WTC11 (cell line): ENCODE measurements at regions not wholly inside any gene's neighbourhood (a gene's known extent, or its start where the extent isn't known, plus 50 kb on each side); places are given as distances from the start of the nearest gene placed in this dataset.

Experiments
- ATAC-seq: fragments of 200-7000 bp; cut with Tn5 transposase; 2 replicates; pipeline ENCODE4 v1.10.0; 2021; ENCODE audit warnings: mild to moderate bottlenecking, moderate library complexity
- CTCF ChIA-PET: fragments of 300-600 bp; sonication (Branson Sonifier 250); formaldehyde crosslinking; loops from one replicate; lab custom pipeline; 2021; ENCODE audit warnings: antibody characterized with exemption; lab: Charles Lee
- POLR2A ChIA-PET: fragments of 350-600 bp; sonication (Branson Sonifier 250); formaldehyde crosslinking; loops from one replicate; lab custom pipeline; 2021; ENCODE audit warnings: antibody characterized with exemption; lab: Charles Lee
- DNase-seq: peaks from one replicate; pipeline ENCODE4 v3.0.0; 2021; ENCODE audit warnings: low spot score
- H3K27ac Mint-ChIP-seq: 2 replicates; pipeline ENCODE4 v1.8.0; 2021; ENCODE audit warnings: mixed read lengths
- H3K27me3 Mint-ChIP-seq: 2 replicates; pipeline ENCODE4 v1.8.0; 2021; ENCODE audit warnings: low read depth, mild to moderate bottlenecking, moderate library complexity, mixed read lengths
- H3K36me3 Mint-ChIP-seq: 2 replicates; pipeline ENCODE4 v1.8.0; 2021; ENCODE audit warnings: mixed read lengths
- H3K4me1 Mint-ChIP-seq: 2 replicates; pipeline ENCODE4 v1.8.0; 2022; ENCODE audit warnings: mixed read lengths
- H3K4me3 Mint-ChIP-seq: 2 replicates; pipeline ENCODE4 v1.8.0; 2021; ENCODE audit warnings: mild to moderate bottlenecking, moderate library complexity, mixed read lengths
- H3K9me3 Mint-ChIP-seq: 2 replicates; pipeline ENCODE4 v1.8.0; 2021; ENCODE audit warnings: mixed read lengths
- ATF3 ChIP-seq: sonication (generic); formaldehyde crosslinking; conservative IDR thresholded peaks from 2 replicates; pipeline ENCODE4 v1.8.1; 2022; ENCODE audit warnings: mild to moderate bottlenecking, missing genetic modification reagents
- CBFB ChIP-seq: sonication (generic); formaldehyde crosslinking; IDR thresholded peaks from 2 replicates; pipeline ENCODE4 v1.8.1; 2022; ENCODE audit warnings: mild to moderate bottlenecking, low read depth, missing genetic modification reagents
- EMX1 ChIP-seq: fragments of 250-450 bp; sonication (Bioruptor Pico); IDR thresholded peaks from 2 replicates; pipeline ENCODE4 v1.8.0; 2021; ENCODE audit warnings: mild to moderate bottlenecking
- ETV6 ChIP-seq: sonication (generic); formaldehyde crosslinking; IDR thresholded peaks from 2 replicates; pipeline ENCODE4 v1.8.1; 2022; ENCODE audit warnings: mild to moderate bottlenecking, missing genetic modification reagents
- FOXP1 ChIP-seq: sonication (generic); formaldehyde crosslinking; IDR thresholded peaks from 2 replicates; pipeline ENCODE4 v1.8.0; 2022; ENCODE audit warnings: missing genetic modification reagents, mild to moderate bottlenecking, moderate library complexity, borderline replicate concordance
- GABPB1 ChIP-seq: sonication (generic); formaldehyde crosslinking; IDR thresholded peaks from 2 replicates; pipeline ENCODE4 v1.8.1; 2023; ENCODE audit warnings: mild to moderate bottlenecking, missing genetic modification reagents
- JAZF1 ChIP-seq: fragments of 250-450 bp; sonication (Bioruptor Pico); IDR thresholded peaks from 2 replicates; pipeline ENCODE4 v1.9.0; 2021; ENCODE audit warnings: moderate library complexity, mild to moderate bottlenecking, inconsistent platforms
- KAT7 ChIP-seq: sonication (generic); formaldehyde crosslinking; IDR thresholded peaks from 2 replicates; pipeline ENCODE4 v1.8.1; 2023; ENCODE audit warnings: missing genetic modification reagents, mild to moderate bottlenecking, borderline replicate concordance
- MYBL2 ChIP-seq: sonication (generic); formaldehyde crosslinking; IDR thresholded peaks from 2 replicates; pipeline ENCODE4 v1.8.1; 2023; ENCODE audit warnings: mild to moderate bottlenecking, moderate library complexity, missing genetic modification reagents
- NFYB ChIP-seq: sonication (generic); formaldehyde crosslinking; conservative IDR thresholded peaks from 2 replicates; pipeline ENCODE4 v1.8.0; 2022; ENCODE audit warnings: low read depth, missing genetic modification reagents
- NR1H2 ChIP-seq: sonication (generic); formaldehyde crosslinking; IDR thresholded peaks from 2 replicates; pipeline ENCODE4 v1.9.0; 2021; ENCODE audit warnings: mild to moderate bottlenecking, moderate library complexity, missing genetic modification reagents
- OVOL2 ChIP-seq: fragments of 250-450 bp; sonication (Bioruptor Pico); IDR thresholded peaks from 2 replicates; pipeline ENCODE4 v1.9.0; 2021; ENCODE audit warnings: mild to moderate bottlenecking, borderline replicate concordance
- SOX15 ChIP-seq: fragments of 250-450 bp; sonication (Bioruptor Pico); IDR thresholded peaks from 2 replicates; pipeline ENCODE4 v1.9.0; 2021; ENCODE audit warnings: mild to moderate bottlenecking
- SP1 ChIP-seq: sonication (generic); formaldehyde crosslinking; conservative IDR thresholded peaks from 2 replicates; pipeline ENCODE4 v1.8.1; 2022; ENCODE audit warnings: missing genetic modification reagents
- ZBTB21 ChIP-seq: sonication (generic); formaldehyde crosslinking; IDR thresholded peaks from 2 replicates; pipeline ENCODE4 v1.8.1; 2023; ENCODE audit warnings: mild to moderate bottlenecking, missing genetic modification reagents, borderline replicate concordance
- ZNF121 ChIP-seq: sonication (generic); formaldehyde crosslinking; IDR thresholded peaks from 2 replicates; pipeline ENCODE4 v1.8.0; 2023; ENCODE audit warnings: missing genetic modification reagents
- ZNF138 ChIP-seq: sonication (generic); formaldehyde crosslinking; conservative IDR thresholded peaks from 2 replicates; pipeline ENCODE4 v1.8.1; 2022; ENCODE audit warnings: mild to moderate bottlenecking, moderate library complexity, missing genetic modification reagents
- ZNF317 ChIP-seq: sonication (generic); formaldehyde crosslinking; IDR thresholded peaks from 2 replicates; pipeline ENCODE4 v1.8.1; 2023; ENCODE audit warnings: low read depth, mild to moderate bottlenecking, moderate library complexity, missing genetic modification reagents, borderline replicate concordance
- ZNF396 ChIP-seq: fragments of 250-450 bp; sonication (Bioruptor Pico); IDR thresholded peaks from 2 replicates; pipeline ENCODE4 v1.8.0; 2021; ENCODE audit warnings: mild to moderate bottlenecking, moderate library complexity, borderline replicate concordance
- ZNF423 ChIP-seq: fragments of 250-450 bp; sonication (Bioruptor Pico); IDR thresholded peaks from 2 replicates; pipeline ENCODE4 v2.1.2; 2022; ENCODE audit warnings: mild to moderate bottlenecking, moderate library complexity
- ZNF532 ChIP-seq: fragments of 250-450 bp; sonication (Bioruptor Pico); IDR thresholded peaks from 2 replicates; pipeline ENCODE4 v1.9.0; 2021; ENCODE audit warnings: mild to moderate bottlenecking, borderline replicate concordance
- TF ChIP-seq, protein P1 (sequence below): sonication (generic); formaldehyde crosslinking; IDR thresholded peaks from 2 replicates; pipeline ENCODE4 v1.8.0; 2023; ENCODE audit warnings: missing genetic modification reagents
- TF ChIP-seq, protein P2 (sequence below): sonication (generic); formaldehyde crosslinking; IDR thresholded peaks from 2 replicates; pipeline ENCODE4 v1.8.1; 2023; ENCODE audit warnings: mild to moderate bottlenecking, missing genetic modification reagents
- TF ChIP-seq, protein P3 (sequence below): sonication (generic); formaldehyde crosslinking; conservative IDR thresholded peaks from 2 replicates; pipeline ENCODE4 v1.8.1; 2023; ENCODE audit warnings: mild to moderate bottlenecking, low read depth, missing genetic modification reagents, moderate library complexity
- TF ChIP-seq, protein P4 (sequence below): sonication (generic); formaldehyde crosslinking; IDR thresholded peaks from 2 replicates; pipeline ENCODE4 v1.8.1; 2022; ENCODE audit warnings: low read depth, missing genetic modification reagents, borderline replicate concordance

DNA sequence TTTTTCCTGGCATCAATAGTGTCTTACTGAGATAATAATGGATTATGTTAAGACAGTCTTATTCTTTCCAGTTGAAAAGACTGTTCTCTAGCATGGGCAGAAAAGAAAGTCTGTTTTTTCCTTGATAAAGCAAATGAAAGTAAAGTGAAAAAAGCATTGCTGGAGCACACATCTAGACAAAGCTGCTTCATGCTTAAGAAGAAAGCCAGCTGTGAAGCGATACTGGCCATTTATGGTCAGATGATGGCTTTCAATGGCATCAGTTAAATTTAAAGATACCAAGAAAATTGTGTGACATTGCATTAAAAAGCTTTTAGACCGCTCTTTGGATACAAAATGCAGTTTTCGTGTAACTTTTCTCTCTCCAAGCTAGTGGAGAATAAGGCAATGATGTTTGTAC lies 242.1 kb upstream of the TRAM1L1 start:
- Mint-ChIP-seq H3K36me3 (peaks cover 3% of the 10 kb centered on the region; the same call in 1 of the 2 replicates), H3K4me1 (no peaks in the 10 kb centered on the region), H3K9me3 (peaks cover 10% of the 10 kb centered on the region), H3K4me3 (no peak overlapping the region), H3K27me3 (no peaks in the 10 kb centered on the region), H3K27ac (no peak overlapping the region)
- ChIA-PET POLR2A (no interaction called here), CTCF (no interaction called here)
- DNase-seq (no peak), ATAC-seq (no peak)
- TF ChIP-seq ZNF121 (CRISPR knock-in tag) (no peak), NFYB (CRISPR knock-in tag) (no peak), FOXP1 (no peak), ZBTB21 (CRISPR knock-in tag) (no peak), ZNF423 (CRISPR knock-in tag) (no peak), CBFB (CRISPR knock-in tag) (no peak), ETV6 (CRISPR knock-in tag) (no peak), SP1 (CRISPR knock-in tag) (no peak), MYBL2 (CRISPR knock-in tag) (no peak), ZNF138 (CRISPR knock-in tag) (no peak), ZNF532 (CRISPR knock-in tag) (no peak), EMX1 (CRISPR knock-in tag) (no peak), NR1H2 (CRISPR knock-in tag) (no peak), ZNF396 (CRISPR knock-in tag) (no peak), GABPB1 (CRISPR knock-in tag) (no peak)
- TF ChIP-seq, protein P1, sequence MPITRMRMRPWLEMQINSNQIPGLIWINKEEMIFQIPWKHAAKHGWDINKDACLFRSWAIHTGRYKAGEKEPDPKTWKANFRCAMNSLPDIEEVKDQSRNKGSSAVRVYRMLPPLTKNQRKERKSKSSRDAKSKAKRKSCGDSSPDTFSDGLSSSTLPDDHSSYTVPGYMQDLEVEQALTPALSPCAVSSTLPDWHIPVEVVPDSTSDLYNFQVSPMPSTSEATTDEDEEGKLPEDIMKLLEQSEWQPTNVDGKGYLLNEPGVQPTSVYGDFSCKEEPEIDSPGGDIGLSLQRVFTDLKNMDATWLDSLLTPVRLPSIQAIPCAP (CRISPR knock-in tag), result no peak
- TF ChIP-seq, protein P2, sequence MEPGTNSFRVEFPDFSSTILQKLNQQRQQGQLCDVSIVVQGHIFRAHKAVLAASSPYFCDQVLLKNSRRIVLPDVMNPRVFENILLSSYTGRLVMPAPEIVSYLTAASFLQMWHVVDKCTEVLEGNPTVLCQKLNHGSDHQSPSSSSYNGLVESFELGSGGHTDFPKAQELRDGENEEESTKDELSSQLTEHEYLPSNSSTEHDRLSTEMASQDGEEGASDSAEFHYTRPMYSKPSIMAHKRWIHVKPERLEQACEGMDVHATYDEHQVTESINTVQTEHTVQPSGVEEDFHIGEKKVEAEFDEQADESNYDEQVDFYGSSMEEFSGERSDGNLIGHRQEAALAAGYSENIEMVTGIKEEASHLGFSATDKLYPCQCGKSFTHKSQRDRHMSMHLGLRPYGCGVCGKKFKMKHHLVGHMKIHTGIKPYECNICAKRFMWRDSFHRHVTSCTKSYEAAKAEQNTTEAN (CRISPR knock-in tag), result no peak
- TF ChIP-seq, protein P3, sequence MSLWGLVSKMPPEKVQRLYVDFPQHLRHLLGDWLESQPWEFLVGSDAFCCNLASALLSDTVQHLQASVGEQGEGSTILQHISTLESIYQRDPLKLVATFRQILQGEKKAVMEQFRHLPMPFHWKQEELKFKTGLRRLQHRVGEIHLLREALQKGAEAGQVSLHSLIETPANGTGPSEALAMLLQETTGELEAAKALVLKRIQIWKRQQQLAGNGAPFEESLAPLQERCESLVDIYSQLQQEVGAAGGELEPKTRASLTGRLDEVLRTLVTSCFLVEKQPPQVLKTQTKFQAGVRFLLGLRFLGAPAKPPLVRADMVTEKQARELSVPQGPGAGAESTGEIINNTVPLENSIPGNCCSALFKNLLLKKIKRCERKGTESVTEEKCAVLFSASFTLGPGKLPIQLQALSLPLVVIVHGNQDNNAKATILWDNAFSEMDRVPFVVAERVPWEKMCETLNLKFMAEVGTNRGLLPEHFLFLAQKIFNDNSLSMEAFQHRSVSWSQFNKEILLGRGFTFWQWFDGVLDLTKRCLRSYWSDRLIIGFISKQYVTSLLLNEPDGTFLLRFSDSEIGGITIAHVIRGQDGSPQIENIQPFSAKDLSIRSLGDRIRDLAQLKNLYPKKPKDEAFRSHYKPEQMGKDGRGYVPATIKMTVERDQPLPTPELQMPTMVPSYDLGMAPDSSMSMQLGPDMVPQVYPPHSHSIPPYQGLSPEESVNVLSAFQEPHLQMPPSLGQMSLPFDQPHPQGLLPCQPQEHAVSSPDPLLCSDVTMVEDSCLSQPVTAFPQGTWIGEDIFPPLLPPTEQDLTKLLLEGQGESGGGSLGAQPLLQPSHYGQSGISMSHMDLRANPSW (CRISPR knock-in tag), result no peak
- TF ChIP-seq, all 79 proteins: peak for 0

DNA sequence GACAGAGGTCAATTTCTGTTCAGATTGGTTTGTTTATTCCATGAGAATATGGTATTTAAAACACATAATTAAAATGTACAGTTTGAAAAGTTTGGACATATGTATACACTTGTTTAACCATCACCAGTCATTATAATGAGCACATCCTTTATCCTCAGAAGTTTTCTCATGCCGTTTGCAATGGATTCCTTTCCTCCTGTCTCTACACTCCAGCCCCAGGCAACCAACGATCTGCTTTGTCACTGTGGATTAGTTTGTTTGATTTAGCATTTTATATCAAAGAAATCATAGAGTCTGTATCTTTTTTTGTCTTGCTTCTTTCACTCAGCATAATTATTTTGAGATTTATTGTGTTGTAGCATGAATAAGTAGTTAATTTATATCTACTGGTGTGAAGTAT lies 243.0 kb upstream of the TRAM1L1 start:
- CTCF ChIA-PET, result no interaction called here
- POLR2A ChIA-PET, result no interaction called here
- Mint-ChIP-seq H3K4me1 (no peaks in the 10 kb centered on the region), H3K9me3 (peaks cover 11% of the 10 kb centered on the region), H3K36me3 (peaks cover 3% of the 10 kb centered on the region; the same call in 1 of the 2 replicates), H3K4me3 (no peak overlapping the region), H3K27me3 (no peaks in the 10 kb centered on the region), H3K27ac (no peak overlapping the region)
- TF ChIP-seq KAT7 (CRISPR knock-in tag) (no peak), OVOL2 (CRISPR knock-in tag) (no peak), ZNF396 (CRISPR knock-in tag) (no peak), ATF3 (no peak), GABPB1 (CRISPR knock-in tag) (no peak), ZNF317 (CRISPR knock-in tag) (no peak), JAZF1 (CRISPR knock-in tag) (no peak), SOX15 (CRISPR knock-in tag) (no peak)
- TF ChIP-seq, protein P4, sequence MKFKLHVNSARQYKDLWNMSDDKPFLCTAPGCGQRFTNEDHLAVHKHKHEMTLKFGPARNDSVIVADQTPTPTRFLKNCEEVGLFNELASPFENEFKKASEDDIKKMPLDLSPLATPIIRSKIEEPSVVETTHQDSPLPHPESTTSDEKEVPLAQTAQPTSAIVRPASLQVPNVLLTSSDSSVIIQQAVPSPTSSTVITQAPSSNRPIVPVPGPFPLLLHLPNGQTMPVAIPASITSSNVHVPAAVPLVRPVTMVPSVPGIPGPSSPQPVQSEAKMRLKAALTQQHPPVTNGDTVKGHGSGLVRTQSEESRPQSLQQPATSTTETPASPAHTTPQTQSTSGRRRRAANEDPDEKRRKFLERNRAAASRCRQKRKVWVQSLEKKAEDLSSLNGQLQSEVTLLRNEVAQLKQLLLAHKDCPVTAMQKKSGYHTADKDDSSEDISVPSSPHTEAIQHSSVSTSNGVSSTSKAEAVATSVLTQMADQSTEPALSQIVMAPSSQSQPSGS (CRISPR knock-in tag), result no peak
- DNase-seq (no peak), ATAC-seq (no peak)
